ENCODE measurements at regions not wholly inside any gene's neighbourhood (a gene's known extent, or its start where the extent isn't known, plus 50 kb on each side); places are given as distances from the start of the nearest gene placed in this dataset.

GRCh38 chr3:104149154-104149553, 1217.6 kb upstream of the ALCAM start:
- H3K9me3 ChIP-seq (ENCODE audit: control insufficient read depth in 1 of 2, low read length in 2 of 2), result peaks cover 0 to 2% of the 10 kb centered on the region in 2 donors
- H3K27me3 ChIP-seq (ENCODE audit: control insufficient read depth in 1 of 2, insufficient read depth in 2 of 2, low read length in 2 of 2), result no peaks in the 10 kb centered on the region
- no peaks in the 10 kb centered on the region for H3K4me1 ChIP-seq (ENCODE audit: control insufficient read depth in 1 of 2, insufficient read depth in 2 of 2, low read length in 2 of 2)
- H3K27ac ChIP-seq (ENCODE audit: low read depth, low read length), result no peak overlapping the region
- no peak overlapping the region for H3K4me3 ChIP-seq (ENCODE audit: low read depth in 1 of 2, low read length in 2 of 2)
- no peaks in the 10 kb centered on the region for H3K36me3 ChIP-seq (ENCODE audit: control insufficient read depth in 1 of 2, insufficient read depth in 2 of 2, low read length in 2 of 2)
- no peak overlapping the region for H3K9ac ChIP-seq (ENCODE audit: low read depth in 1 of 2, low read length in 2 of 2)

- Histone ChIP-seq H3K36me3 (ENCODE audit: control insufficient read depth in 1 of 2, insufficient read depth in 2 of 2, low read length in 2 of 2) (no peaks in the 10 kb centered on the region), H3K4me3 (ENCODE audit: low read depth in 1 of 2, low read length in 2 of 2) (no peak overlapping the region), H3K27ac (ENCODE audit: low read depth, low read length) (no peak overlapping the region)
Measured at GRCh38 chr3:104150724-104151123, 1216.0 kb upstream of the ALCAM start.

GRCh38 chr3:104154896-104155295, 1211.8 kb upstream of the ALCAM start:
- Histone ChIP-seq H3K27ac (ENCODE audit: low read depth, low read length) (no peak overlapping the region), H3K27me3 (ENCODE audit: control insufficient read depth in 1 of 2, insufficient read depth in 2 of 2, low read length in 2 of 2) (no peaks in the 10 kb centered on the region), H3K36me3 (ENCODE audit: control insufficient read depth in 1 of 2, insufficient read depth in 2 of 2, low read length in 2 of 2) (no peaks in the 10 kb centered on the region), H3K9ac (ENCODE audit: low read depth in 1 of 2, low read length in 2 of 2) (no peak overlapping the region), H3K9me3 (ENCODE audit: control insufficient read depth in 1 of 2, low read length in 2 of 2) (no peaks in the 10 kb centered on the region), H3K4me1 (ENCODE audit: control insufficient read depth in 1 of 2, insufficient read depth in 2 of 2, low read length in 2 of 2) (no peaks in the 10 kb centered on the region), H3K4me3 (ENCODE audit: low read depth in 1 of 2, low read length in 2 of 2) (no peak overlapping the region)

More at GRCh38 chr3:104150724-104151123, 1216.0 kb upstream of the ALCAM start:
- Histone ChIP-seq H3K9ac (ENCODE audit: low read depth in 1 of 2, low read length in 2 of 2) (no peak overlapping the region), H3K9me3 (ENCODE audit: control insufficient read depth in 1 of 2, low read length in 2 of 2) (peaks cover 0 to 1% of the 10 kb centered on the region in 2 donors), H3K4me1 (ENCODE audit: control insufficient read depth in 1 of 2, insufficient read depth in 2 of 2, low read length in 2 of 2) (no peaks in the 10 kb centered on the region), H3K27me3 (ENCODE audit: control insufficient read depth in 1 of 2, insufficient read depth in 2 of 2, low read length in 2 of 2) (no peaks in the 10 kb centered on the region)

- Histone ChIP-seq H3K4me1 (ENCODE audit: control insufficient read depth in 1 of 2, insufficient read depth in 2 of 2, low read length in 2 of 2) (no peaks in the 10 kb centered on the region), H3K27ac (ENCODE audit: low read depth, low read length) (no peak overlapping the region), H3K9me3 (ENCODE audit: control insufficient read depth in 1 of 2, low read length in 2 of 2) (peaks cover 2 to 13% of the 10 kb centered on the region in 2 donors), H3K4me3 (ENCODE audit: low read depth in 1 of 2, low read length in 2 of 2) (no peak overlapping the region), H3K9ac (ENCODE audit: low read depth in 1 of 2, low read length in 2 of 2) (no peak overlapping the region), H3K36me3 (ENCODE audit: control insufficient read depth in 1 of 2, insufficient read depth in 2 of 2, low read length in 2 of 2) (no peaks in the 10 kb centered on the region), H3K27me3 (ENCODE audit: control insufficient read depth in 1 of 2, insufficient read depth in 2 of 2, low read length in 2 of 2) (no peaks in the 10 kb centered on the region)
Measured at GRCh38 chr3:104165866-104166265, 1200.8 kb upstream of the ALCAM start.

- no peaks in the 10 kb centered on the region for H3K27me3 ChIP-seq (ENCODE audit: control insufficient read depth in 1 of 2, insufficient read depth in 2 of 2, low read length in 2 of 2)
- no peak overlapping the region for H3K27ac ChIP-seq (ENCODE audit: low read depth, low read length)
- H3K9ac ChIP-seq (ENCODE audit: low read depth in 1 of 2, low read length in 2 of 2), result no peak overlapping the region
- H3K36me3 ChIP-seq (ENCODE audit: control insufficient read depth in 1 of 2, insufficient read depth in 2 of 2, low read length in 2 of 2), result no peaks in the 10 kb centered on the region
- H3K4me1 ChIP-seq (ENCODE audit: control insufficient read depth in 1 of 2, insufficient read depth in 2 of 2, low read length in 2 of 2), result no peaks in the 10 kb centered on the region
- peaks cover 8 to 24% of the 10 kb centered on the region in 2 donors for H3K9me3 ChIP-seq (ENCODE audit: control insufficient read depth in 1 of 2, low read length in 2 of 2)
- no peak overlapping the region for H3K4me3 ChIP-seq (ENCODE audit: low read depth in 1 of 2, low read length in 2 of 2)
Measured at GRCh38 chr3:104168386-104168785, 1198.3 kb upstream of the ALCAM start.

GRCh38 chr3:104175696-104176095, 1191.0 kb upstream of the ALCAM start:
- H3K4me3 ChIP-seq (ENCODE audit: low read depth in 1 of 2, low read length in 2 of 2), result no peak overlapping the region
- H3K9me3 ChIP-seq (ENCODE audit: control insufficient read depth in 1 of 2, low read length in 2 of 2), result peaks cover 6 to 11% of the 10 kb centered on the region in 2 donors
- no peak overlapping the region for H3K9ac ChIP-seq (ENCODE audit: low read depth in 1 of 2, low read length in 2 of 2)
- H3K4me1 ChIP-seq (ENCODE audit: control insufficient read depth in 1 of 2, insufficient read depth in 2 of 2, low read length in 2 of 2), result no peaks in the 10 kb centered on the region
- H3K27ac ChIP-seq (ENCODE audit: low read depth, low read length), result no peak overlapping the region
- H3K36me3 ChIP-seq (ENCODE audit: control insufficient read depth in 1 of 2, insufficient read depth in 2 of 2, low read length in 2 of 2), result no peaks in the 10 kb centered on the region
- H3K27me3 ChIP-seq (ENCODE audit: control insufficient read depth in 1 of 2, insufficient read depth in 2 of 2, low read length in 2 of 2), result no peaks in the 10 kb centered on the region

- no peak overlapping the region for H3K27ac ChIP-seq (ENCODE audit: low read depth, low read length)
- H3K4me1 ChIP-seq (ENCODE audit: control insufficient read depth in 1 of 2, insufficient read depth in 2 of 2, low read length in 2 of 2), result no peaks in the 10 kb centered on the region
- H3K9me3 ChIP-seq (ENCODE audit: control insufficient read depth in 1 of 2, low read length in 2 of 2), result peaks cover 1 to 5% of the 10 kb centered on the region in 2 donors
Measured at GRCh38 chr3:104176706-104177105, 1190.0 kb upstream of the ALCAM start.

GRCh38 chr3:104178680-104179079, 1188.0 kb upstream of the ALCAM start:
- no peaks in the 10 kb centered on the region for H3K27me3 ChIP-seq (ENCODE audit: control insufficient read depth in 1 of 2, insufficient read depth in 2 of 2, low read length in 2 of 2)
- H3K36me3 ChIP-seq (ENCODE audit: control insufficient read depth in 1 of 2, insufficient read depth in 2 of 2, low read length in 2 of 2), result no peaks in the 10 kb centered on the region
- H3K4me3 ChIP-seq (ENCODE audit: low read depth in 1 of 2, low read length in 2 of 2), result no peak overlapping the region
- no peak overlapping the region for H3K9ac ChIP-seq (ENCODE audit: low read depth in 1 of 2, low read length in 2 of 2)
- H3K4me1 ChIP-seq (ENCODE audit: control insufficient read depth in 1 of 2, insufficient read depth in 2 of 2, low read length in 2 of 2), result no peaks in the 10 kb centered on the region
- no peaks in the 10 kb centered on the region for H3K9me3 ChIP-seq (ENCODE audit: control insufficient read depth in 1 of 2, low read length in 2 of 2)
- H3K27ac ChIP-seq (ENCODE audit: low read depth, low read length), result no peak overlapping the region

More at GRCh38 chr3:104176706-104177105, 1190.0 kb upstream of the ALCAM start:
- Histone ChIP-seq H3K36me3 (ENCODE audit: control insufficient read depth in 1 of 2, insufficient read depth in 2 of 2, low read length in 2 of 2) (no peaks in the 10 kb centered on the region), H3K4me3 (ENCODE audit: low read depth in 1 of 2, low read length in 2 of 2) (no peak overlapping the region), H3K27me3 (ENCODE audit: control insufficient read depth in 1 of 2, insufficient read depth in 2 of 2, low read length in 2 of 2) (no peaks in the 10 kb centered on the region), H3K9ac (ENCODE audit: low read depth in 1 of 2, low read length in 2 of 2) (no peak overlapping the region)

GRCh38 chr3:104180906-104181305, 1185.8 kb upstream of the ALCAM start:
- H3K9ac ChIP-seq (ENCODE audit: low read depth in 1 of 2, low read length in 2 of 2), result no peak overlapping the region
- no peak overlapping the region for H3K27ac ChIP-seq (ENCODE audit: low read depth, low read length)
- H3K4me1 ChIP-seq (ENCODE audit: control insufficient read depth in 1 of 2, insufficient read depth in 2 of 2, low read length in 2 of 2), result no peaks in the 10 kb centered on the region
- H3K27me3 ChIP-seq (ENCODE audit: control insufficient read depth in 1 of 2, insufficient read depth in 2 of 2, low read length in 2 of 2), result no peaks in the 10 kb centered on the region
- no peak overlapping the region for H3K4me3 ChIP-seq (ENCODE audit: low read depth in 1 of 2, low read length in 2 of 2)
- H3K9me3 ChIP-seq (ENCODE audit: control insufficient read depth in 1 of 2, low read length in 2 of 2), result no peaks in the 10 kb centered on the region
- H3K36me3 ChIP-seq (ENCODE audit: control insufficient read depth in 1 of 2, insufficient read depth in 2 of 2, low read length in 2 of 2), result no peaks in the 10 kb centered on the region

- Histone ChIP-seq H3K27ac (ENCODE audit: low read depth, low read length) (no peak overlapping the region), H3K9me3 (ENCODE audit: control insufficient read depth in 1 of 2, low read length in 2 of 2) (peaks cover 4 to 5% of the 10 kb centered on the region in 2 donors), H3K4me1 (ENCODE audit: control insufficient read depth in 1 of 2, insufficient read depth in 2 of 2, low read length in 2 of 2) (no peaks in the 10 kb centered on the region), H3K36me3 (ENCODE audit: control insufficient read depth in 1 of 2, insufficient read depth in 2 of 2, low read length in 2 of 2) (no peaks in the 10 kb centered on the region), H3K27me3 (ENCODE audit: control insufficient read depth in 1 of 2, insufficient read depth in 2 of 2, low read length in 2 of 2) (no peaks in the 10 kb centered on the region), H3K9ac (ENCODE audit: low read depth in 1 of 2, low read length in 2 of 2) (no peak overlapping the region), H3K4me3 (ENCODE audit: low read depth in 1 of 2, low read length in 2 of 2) (no peak overlapping the region)
Measured at GRCh38 chr3:104190681-104191080, 1176.0 kb upstream of the ALCAM start.

- H3K4me3 ChIP-seq (ENCODE audit: low read depth in 1 of 2, low read length in 2 of 2), result no peak overlapping the region
- H3K9ac ChIP-seq (ENCODE audit: low read depth in 1 of 2, low read length in 2 of 2), result no peak overlapping the region
- H3K27ac ChIP-seq (ENCODE audit: low read depth, low read length), result no peak overlapping the region
- H3K4me1 ChIP-seq (ENCODE audit: control insufficient read depth in 1 of 2, insufficient read depth in 2 of 2, low read length in 2 of 2), result no peaks in the 10 kb centered on the region
- H3K9me3 ChIP-seq (ENCODE audit: control insufficient read depth in 1 of 2, low read length in 2 of 2), result no peaks in the 10 kb centered on the region
- no peaks in the 10 kb centered on the region for H3K27me3 ChIP-seq (ENCODE audit: control insufficient read depth in 1 of 2, insufficient read depth in 2 of 2, low read length in 2 of 2)
- H3K36me3 ChIP-seq (ENCODE audit: control insufficient read depth in 1 of 2, insufficient read depth in 2 of 2, low read length in 2 of 2), result no peaks in the 10 kb centered on the region
Measured at GRCh38 chr3:104198131-104198530, 1168.6 kb upstream of the ALCAM start.
